Osteoblast (primary cell): ENCODE measurements at regions not wholly inside any gene's neighbourhood (a gene's known extent, or its start where the extent isn't known, plus 50 kb on each side); places are given as distances from the start of the nearest gene placed in this dataset.
"Not testable (repeated sequence)": the region's sequence is repeated elsewhere in the genome, so short reads cannot be mapped to it uniquely, and the experiment has no call there.

ENCODE experiments used
- DNase-seq: peaks from one replicate; pipeline ENCODE4 v3.0.0; 2011; ENCODE audit warnings: low spot score, mixed read lengths; ENCODE audit not compliant: insufficient read length; ENCODE audit errors: missing footprints
- H2AFZ ChIP-seq: 2 replicates; pipeline ENCODE4 v1.6.0; 2011; ENCODE audit warnings: mild to moderate bottlenecking, low read length
- H3K27ac ChIP-seq: 2 replicates; pipeline ENCODE4 v1.5.1; 2011; ENCODE audit warnings: mild to moderate bottlenecking, low read depth, low read length, moderate library complexity
- H3K27me3 ChIP-seq: 2 replicates; pipeline ENCODE4 v1.6.0; 2012; ENCODE audit warnings: mild to moderate bottlenecking, control low read depth, inconsistent platforms, low read length, moderate library complexity; ENCODE audit not compliant: insufficient read depth
- H3K36me3 ChIP-seq: 2 replicates; pipeline ENCODE4 v1.5.1; 2011; ENCODE audit warnings: mild to moderate bottlenecking, low read length, control low read depth, moderate library complexity; ENCODE audit not compliant: insufficient read depth
- H3K4me1 ChIP-seq: 2 replicates; pipeline ENCODE4 v1.5.1; 2011; ENCODE audit warnings: mild to moderate bottlenecking, low read length, control low read depth, moderate library complexity; ENCODE audit not compliant: insufficient read depth
- H3K4me2 ChIP-seq: 2 replicates; pipeline ENCODE4 v1.6.0; 2011; ENCODE audit warnings: mild to moderate bottlenecking, low read length; ENCODE audit not compliant: insufficient read depth
- H3K4me3 ChIP-seq: fragments of 200-600 bp; sonication (generic); 3 replicates; pipeline ENCODE4 v1.5.1; 2012; ENCODE audit warnings: mild to moderate bottlenecking, low read length, inconsistent platforms; ENCODE audit not compliant: insufficient read depth
- H3K79me2 ChIP-seq: 2 replicates; pipeline ENCODE4 v1.6.0; 2012; ENCODE audit warnings: mild to moderate bottlenecking, low read length, control low read depth, inconsistent platforms; ENCODE audit not compliant: insufficient read depth
- H3K9me3 ChIP-seq: 2 replicates; pipeline ENCODE4 v1.5.1; 2011; ENCODE audit warnings: low read depth, low read length, control low read depth
- H4K20me1 ChIP-seq: 2 replicates; pipeline ENCODE4 v1.6.0; 2012; ENCODE audit warnings: mild to moderate bottlenecking, low read length, control low read depth; ENCODE audit not compliant: insufficient read depth
- TF ChIP-seq, protein P1 (sequence below): IDR thresholded peaks from 2 replicates; pipeline ENCODE4 v1.5.1; 2011; ENCODE audit warnings: mild to moderate bottlenecking, low read depth, low read length, moderate library complexity; ENCODE audit errors: extremely low read depth

DNA sequence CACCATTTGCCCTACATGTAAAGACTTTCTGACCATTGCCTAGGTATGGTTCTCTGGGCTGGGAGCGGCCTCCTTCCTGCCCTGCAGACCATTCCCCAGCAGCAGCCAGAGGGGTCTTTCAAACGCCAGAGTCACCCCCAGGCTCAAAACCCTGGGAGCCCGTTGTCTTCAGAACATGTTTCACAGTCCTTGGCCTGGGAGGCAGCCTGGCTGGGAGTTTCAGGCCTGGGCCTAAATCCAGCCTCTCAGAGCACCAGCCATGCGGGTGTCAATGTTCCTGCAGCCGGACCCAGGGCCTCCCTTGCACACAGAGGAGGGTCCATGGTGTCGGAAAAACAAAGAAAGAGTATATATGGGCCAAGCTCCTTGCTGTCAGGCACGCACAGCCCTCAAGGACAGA is 145.2 kb upstream of the FOXD4L5 start:
- TF ChIP-seq, protein P1, sequence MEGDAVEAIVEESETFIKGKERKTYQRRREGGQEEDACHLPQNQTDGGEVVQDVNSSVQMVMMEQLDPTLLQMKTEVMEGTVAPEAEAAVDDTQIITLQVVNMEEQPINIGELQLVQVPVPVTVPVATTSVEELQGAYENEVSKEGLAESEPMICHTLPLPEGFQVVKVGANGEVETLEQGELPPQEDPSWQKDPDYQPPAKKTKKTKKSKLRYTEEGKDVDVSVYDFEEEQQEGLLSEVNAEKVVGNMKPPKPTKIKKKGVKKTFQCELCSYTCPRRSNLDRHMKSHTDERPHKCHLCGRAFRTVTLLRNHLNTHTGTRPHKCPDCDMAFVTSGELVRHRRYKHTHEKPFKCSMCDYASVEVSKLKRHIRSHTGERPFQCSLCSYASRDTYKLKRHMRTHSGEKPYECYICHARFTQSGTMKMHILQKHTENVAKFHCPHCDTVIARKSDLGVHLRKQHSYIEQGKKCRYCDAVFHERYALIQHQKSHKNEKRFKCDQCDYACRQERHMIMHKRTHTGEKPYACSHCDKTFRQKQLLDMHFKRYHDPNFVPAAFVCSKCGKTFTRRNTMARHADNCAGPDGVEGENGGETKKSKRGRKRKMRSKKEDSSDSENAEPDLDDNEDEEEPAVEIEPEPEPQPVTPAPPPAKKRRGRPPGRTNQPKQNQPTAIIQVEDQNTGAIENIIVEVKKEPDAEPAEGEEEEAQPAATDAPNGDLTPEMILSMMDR: no peak
- Histone ChIP-seq H3K36me3 (no peaks in the 10 kb centered on the region), H2AFZ (no peak overlapping the region), H3K4me2 (no peak overlapping the region), H3K27me3 (no peaks in the 10 kb centered on the region), H3K4me1 (no peaks in the 10 kb centered on the region), H3K9me3 (no peaks in the 10 kb centered on the region), H3K79me2 (no peaks in the 10 kb centered on the region), H3K4me3 (no peak overlapping the region), H4K20me1 (no peaks in the 10 kb centered on the region), H3K27ac (no peak overlapping the region)
- no peak for DNase-seq

DNA sequence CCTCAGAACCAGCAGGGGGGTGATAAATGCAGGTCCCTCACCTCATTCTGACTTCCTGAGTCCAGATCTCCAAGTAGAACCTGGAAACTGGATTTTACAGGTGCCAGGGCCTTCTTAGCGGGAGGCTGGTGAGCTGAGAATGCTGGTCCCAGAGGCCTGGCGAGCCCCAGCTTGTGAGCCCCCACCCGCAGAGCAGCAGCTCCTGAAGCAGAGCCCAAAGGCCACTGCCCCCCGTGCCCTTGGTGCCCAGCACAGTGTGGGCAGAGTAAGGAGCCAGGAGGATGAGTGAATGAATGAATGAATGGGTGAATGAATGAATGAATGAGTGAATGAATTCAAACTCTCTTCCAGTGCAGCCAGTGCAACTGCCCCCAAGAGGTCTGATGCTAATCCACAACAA is 142.4 kb upstream of the FOXD4L5 start:
- H4K20me1 ChIP-seq, H3K27ac ChIP-seq, H3K4me2 ChIP-seq, H3K4me1 ChIP-seq, DNase-seq, H3K79me2 ChIP-seq, H3K4me3 ChIP-seq, H3K36me3 ChIP-seq, H2AFZ ChIP-seq, H3K9me3 ChIP-seq, H3K27me3 ChIP-seq: not testable (repeated sequence)

DNA sequence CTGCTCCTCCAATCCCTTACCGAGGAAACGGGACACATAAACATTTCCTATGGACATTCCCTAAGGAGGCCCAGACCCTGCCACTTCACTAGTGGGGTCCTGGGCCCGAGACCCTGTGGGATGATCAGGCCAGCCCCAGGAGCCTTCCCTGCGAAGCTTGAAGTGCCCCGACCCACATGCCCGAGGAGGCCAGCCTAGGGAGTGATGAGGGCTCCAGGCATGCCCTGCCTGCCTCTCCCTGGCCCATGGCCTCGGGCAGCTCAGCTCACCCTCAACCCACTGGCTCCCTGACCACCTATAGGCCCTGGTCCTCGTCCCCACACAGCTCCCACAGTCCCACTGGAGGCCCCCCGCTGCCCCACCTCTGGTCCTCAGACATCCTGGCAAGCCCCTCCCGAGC is 141.8 kb upstream of the FOXD4L5 start:
- not testable (repeated sequence) for H4K20me1 ChIP-seq, H3K27me3 ChIP-seq, H3K9me3 ChIP-seq, H3K4me1 ChIP-seq, H2AFZ ChIP-seq, H3K27ac ChIP-seq, H3K36me3 ChIP-seq, H3K4me3 ChIP-seq, H3K4me2 ChIP-seq, H3K79me2 ChIP-seq
- peak; percentile 11 for DNase-seq

- no peak overlapping the region for H3K4me3 ChIP-seq
- no peaks in the 10 kb centered on the region for H3K9me3 ChIP-seq
- no peaks in the 10 kb centered on the region for H3K4me1 ChIP-seq
- H3K36me3 ChIP-seq: no peaks in the 10 kb centered on the region
- no peaks in the 10 kb centered on the region for H4K20me1 ChIP-seq
- no peak for DNase-seq
- H3K27me3 ChIP-seq: no peaks in the 10 kb centered on the region
- H2AFZ ChIP-seq: no peak overlapping the region
- no peaks in the 10 kb centered on the region for H3K79me2 ChIP-seq
- TF ChIP-seq, protein P1: no peak
- no peak overlapping the region for H3K27ac ChIP-seq
- H3K4me2 ChIP-seq: no peak overlapping the region
These were observed 141.2 kb upstream of the FOXD4L5 start for GRCh38 chr9:65426231-65426630.

DNA sequence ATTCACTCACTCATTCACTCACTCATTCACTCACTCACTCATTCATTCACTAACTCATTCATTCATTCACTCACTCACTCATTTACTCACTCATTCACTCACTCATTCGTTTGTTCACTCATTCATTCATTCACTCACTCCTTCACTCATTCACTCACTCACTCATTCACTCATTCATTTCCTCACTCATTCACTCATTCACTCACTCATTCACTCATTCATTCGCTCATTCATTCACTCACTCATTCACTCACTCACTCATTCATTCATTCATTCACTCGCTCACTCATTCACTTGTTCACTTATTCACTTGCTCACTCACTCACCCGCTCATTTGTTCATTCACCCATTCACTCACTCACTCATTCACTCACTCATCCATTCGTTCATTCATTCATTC is 140.2 kb upstream of the FOXD4L5 start:
- H3K79me2 ChIP-seq, DNase-seq, H3K9me3 ChIP-seq: not testable (repeated sequence)

DNA sequence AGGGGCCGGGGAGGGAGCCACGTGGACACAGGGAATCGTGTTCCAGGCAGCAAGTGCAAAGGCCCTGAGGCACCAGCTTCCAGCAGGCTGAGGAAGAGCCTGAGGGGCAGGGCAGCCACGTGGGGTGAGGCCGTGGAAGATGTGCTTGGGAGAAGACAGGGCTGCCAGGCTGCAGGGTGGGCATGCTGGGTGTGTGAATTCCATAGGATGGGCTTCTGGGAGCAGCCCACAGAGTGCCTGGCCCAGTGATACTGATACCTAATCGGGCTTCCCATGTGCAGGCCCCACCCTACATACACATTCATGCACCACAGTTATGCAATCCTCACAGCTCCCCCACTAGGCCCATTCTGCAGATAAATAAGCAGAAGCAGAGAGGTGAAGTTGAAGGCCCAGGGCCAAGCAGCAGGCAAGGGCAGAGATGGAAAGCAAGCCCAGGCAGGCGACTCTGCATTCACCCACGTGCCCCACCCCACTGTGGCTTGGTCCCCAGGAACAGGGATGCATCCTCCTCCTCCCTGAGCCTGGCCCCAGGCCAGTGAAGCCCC is 139.5 kb upstream of the FOXD4L5 start:
- H3K27ac ChIP-seq, H4K20me1 ChIP-seq, H3K4me1 ChIP-seq, H3K27me3 ChIP-seq, DNase-seq, H3K9me3 ChIP-seq, H3K4me2 ChIP-seq, H3K4me3 ChIP-seq, H2AFZ ChIP-seq, H3K79me2 ChIP-seq, H3K36me3 ChIP-seq: not testable (repeated sequence)

More for the DNA sequence above, 140.2 kb upstream of the FOXD4L5 start:
- not testable (repeated sequence) for H3K27ac ChIP-seq, H3K27me3 ChIP-seq, H3K4me1 ChIP-seq, H4K20me1 ChIP-seq, H3K4me2 ChIP-seq, H2AFZ ChIP-seq, H3K4me3 ChIP-seq, H3K36me3 ChIP-seq

DNA sequence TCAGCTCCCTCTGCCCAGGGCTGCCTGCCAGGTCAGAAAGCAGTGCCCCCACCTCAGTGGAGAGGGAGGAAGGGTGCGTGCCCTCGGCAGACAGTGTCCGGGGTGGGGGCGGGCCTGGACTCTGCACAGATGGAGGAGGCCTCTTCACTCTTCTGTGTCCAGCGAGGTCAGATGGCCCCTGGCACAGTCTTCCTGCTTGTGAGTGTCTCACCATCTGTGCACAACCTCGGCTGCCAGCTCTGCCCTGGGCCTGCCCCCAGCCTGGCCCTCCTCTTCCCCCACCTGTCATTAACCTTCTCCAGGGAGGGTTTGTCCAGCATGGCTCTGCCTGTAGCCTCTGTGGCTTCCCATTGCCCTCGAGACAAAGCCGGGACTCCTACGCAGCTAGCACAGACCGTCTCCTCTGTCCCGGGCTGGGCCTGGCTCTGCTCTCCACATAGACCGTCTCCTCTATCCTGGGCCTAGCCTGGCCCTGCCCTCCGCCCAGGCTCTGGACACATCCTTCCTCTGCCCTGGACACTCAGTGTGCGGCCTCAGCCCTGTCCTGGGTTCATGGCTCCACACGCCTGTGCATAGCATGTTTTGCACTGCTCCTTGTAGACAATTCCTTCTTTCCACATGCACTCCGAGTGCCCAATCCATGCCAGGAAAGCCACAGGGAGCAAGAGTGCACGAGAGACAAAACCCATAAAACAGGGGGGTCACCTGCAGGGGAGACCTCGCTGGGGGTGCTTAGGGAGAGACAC is 138.9 kb upstream of the FOXD4L5 start:
- H3K4me3 ChIP-seq, H3K36me3 ChIP-seq, H3K27ac ChIP-seq, H3K27me3 ChIP-seq, H3K9me3 ChIP-seq, H4K20me1 ChIP-seq, H3K4me2 ChIP-seq, H3K4me1 ChIP-seq, H2AFZ ChIP-seq, H3K79me2 ChIP-seq: not testable (repeated sequence)
- DNase-seq: peak; percentile 52
